ENCODE measurements at regions not wholly inside any gene's neighbourhood (a gene's known extent, or its start where the extent isn't known, plus 50 kb on each side); places are given as distances from the start of the nearest gene placed in this dataset.

- H4K20me1 ChIP-seq (ENCODE audit: control insufficient read depth, insufficient read depth, insufficient read length): no peaks in the 10 kb centered on the region
- H3K9me3 ChIP-seq (ENCODE audit: control insufficient read depth, low read depth, low read length): no peaks in the 10 kb centered on the region
- no peak overlapping the region for H3T11ph ChIP-seq (ENCODE audit: low read length)
- H3K23ac ChIP-seq (ENCODE audit: insufficient read length, low read depth, low read length): no peak overlapping the region
- H2BK20ac ChIP-seq (ENCODE audit: low read depth, low read length, poor library complexity, severe bottlenecking): no peak overlapping the region
- no peak for TF ChIP-seq CTCF (conservative IDR thresholded peaks at IDR 0.05)
- peak; percentile 27 for DNase-seq
- H4K91ac ChIP-seq (ENCODE audit: insufficient read length, low read depth, low read length): no peak overlapping the region
- H3K23me2 ChIP-seq (ENCODE audit: insufficient read length, low read depth, low read length, poor library complexity, severe bottlenecking): no peaks in the 10 kb centered on the region
- no peak overlapping the region for H2BK120ac ChIP-seq (ENCODE audit: low read depth, low read length, poor library complexity, severe bottlenecking)
- no CpG with 5 or more reads among the region's 7 CpGs for WGBS (ENCODE audit: extremely low coverage, insufficient read length, low lambda C conversion rate)
- no peaks in the 10 kb centered on the region for H3K79me1 ChIP-seq (ENCODE audit: insufficient read depth, low read depth, low read length, poor library complexity, severe bottlenecking)
- H2AFZ ChIP-seq (ENCODE audit: low read length): peak overlapping the region; percentile 32
- H3K4me2 ChIP-seq (ENCODE audit: insufficient read depth, insufficient read length, low read length): no peak overlapping the region
- no peak overlapping the region for H3K9ac ChIP-seq (ENCODE audit: extremely low read depth, insufficient read length, low read length)
- no peak overlapping the region for H2AK5ac ChIP-seq (ENCODE audit: insufficient read length, low read length)
- no peak overlapping the region for H2BK12ac ChIP-seq (ENCODE audit: insufficient read length, low read depth, low read length)
- Mint-ChIP-seq H3K4me1 (peaks cover 52 to 61% of the 10 kb centered on the region in 2 experiments), H3K27me3 (ENCODE audit: low read depth) (no peaks in the 10 kb centered on the region), H3K9me3 (peaks cover 4 to 8% of the 10 kb centered on the region in 2 experiments; a peak in 4 of 5 replicates), H3K27ac (peak overlapping the region; percentile 93 to 99 (median 98)), H3K4me3 (peak overlapping the region; percentile 4 to 55; a peak in 4 of 5 replicates), H3K36me3 (ENCODE audit: insufficient read depth in 1 of 3, low read depth in 3 of 3) (peaks cover 1 to 11% (median 3%) of the 10 kb centered on the region in 3 experiments; a peak in 6 of 7 replicates)
- no peak overlapping the region for H3K56ac ChIP-seq (ENCODE audit: insufficient read length, low read depth, low read length)
- H4K5ac ChIP-seq (ENCODE audit: insufficient read length, low read depth, low read length): no peak overlapping the region
- H2BK5ac ChIP-seq (ENCODE audit: insufficient read length, low read length): no peak overlapping the region
- H4K8ac ChIP-seq (replicated peaks; ENCODE audit: insufficient read length, low read depth, low read length): no peak overlapping the region
- no peaks in the 10 kb centered on the region for H3K79me2 ChIP-seq (ENCODE audit: insufficient read depth, low read length)
- peak overlapping the region; percentile 11 for H3K27ac ChIP-seq (ENCODE audit: insufficient read length, low read depth, low read length)
- H3K18ac ChIP-seq (ENCODE audit: insufficient read length, low read depth, low read length): no peak overlapping the region
- no peak overlapping the region for H3K4ac ChIP-seq (ENCODE audit: low read depth, low read length)
- H3K27me3 ChIP-seq (ENCODE audit: insufficient read depth, low read length): no peaks in the 10 kb centered on the region
- peaks cover 3% of the 10 kb centered on the region; the same call in 1 of the 2 replicates for H3K4me1 ChIP-seq (ENCODE audit: insufficient read depth, low read length)
- H3K14ac ChIP-seq (ENCODE audit: insufficient read depth, low read length): no peak overlapping the region
- no peak overlapping the region for H2BK15ac ChIP-seq (ENCODE audit: low read depth, low read length)
Measured at GRCh38 chr6:9455864-9456658, 958.8 kb downstream of the TFAP2A start.

Measured in H9 (cell line).